ENCODE measurements at regions not wholly inside any gene's neighbourhood (a gene's known extent, or its start where the extent isn't known, plus 50 kb on each side); places are given as distances from the start of the nearest gene placed in this dataset.

DNA sequence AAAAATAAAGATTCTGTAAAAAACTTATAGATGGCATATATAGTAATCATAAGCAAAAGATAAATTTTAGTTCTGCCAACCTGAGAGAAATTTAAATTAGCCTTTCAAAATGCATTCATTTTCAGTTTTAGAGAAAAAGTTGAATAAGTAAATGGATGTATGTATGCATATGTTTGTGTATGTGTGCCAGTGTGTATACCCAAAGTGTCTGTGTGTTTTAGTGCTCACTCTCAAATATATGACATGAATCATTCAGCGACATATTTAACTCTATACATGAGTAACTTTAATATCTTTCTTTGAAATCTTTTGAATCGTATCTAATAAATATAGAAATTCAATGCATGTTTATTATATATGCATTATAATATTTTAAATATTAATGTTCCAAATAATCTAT lies 274.5 kb downstream of the SRGAP2C start:
- no peak for TF ChIP-seq POLR2A (IDR thresholded peaks at IDR 0.05)
- TF ChIP-seq, protein P1, sequence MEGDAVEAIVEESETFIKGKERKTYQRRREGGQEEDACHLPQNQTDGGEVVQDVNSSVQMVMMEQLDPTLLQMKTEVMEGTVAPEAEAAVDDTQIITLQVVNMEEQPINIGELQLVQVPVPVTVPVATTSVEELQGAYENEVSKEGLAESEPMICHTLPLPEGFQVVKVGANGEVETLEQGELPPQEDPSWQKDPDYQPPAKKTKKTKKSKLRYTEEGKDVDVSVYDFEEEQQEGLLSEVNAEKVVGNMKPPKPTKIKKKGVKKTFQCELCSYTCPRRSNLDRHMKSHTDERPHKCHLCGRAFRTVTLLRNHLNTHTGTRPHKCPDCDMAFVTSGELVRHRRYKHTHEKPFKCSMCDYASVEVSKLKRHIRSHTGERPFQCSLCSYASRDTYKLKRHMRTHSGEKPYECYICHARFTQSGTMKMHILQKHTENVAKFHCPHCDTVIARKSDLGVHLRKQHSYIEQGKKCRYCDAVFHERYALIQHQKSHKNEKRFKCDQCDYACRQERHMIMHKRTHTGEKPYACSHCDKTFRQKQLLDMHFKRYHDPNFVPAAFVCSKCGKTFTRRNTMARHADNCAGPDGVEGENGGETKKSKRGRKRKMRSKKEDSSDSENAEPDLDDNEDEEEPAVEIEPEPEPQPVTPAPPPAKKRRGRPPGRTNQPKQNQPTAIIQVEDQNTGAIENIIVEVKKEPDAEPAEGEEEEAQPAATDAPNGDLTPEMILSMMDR (IDR thresholded peaks at IDR 0.05) = no peak

Measured in uterus (tissue), 2 donors.